G401 (cell line): ENCODE measurements at regions not wholly inside any gene's neighbourhood (a gene's known extent, or its start where the extent isn't known, plus 50 kb on each side); places are given as distances from the start of the nearest gene placed in this dataset.
"Not testable (repeated sequence)": the region's sequence is repeated elsewhere in the genome, so short reads cannot be mapped to it uniquely, and the experiment has no call there.

Source experiments
- DNase-seq: peaks from one replicate; pipeline ENCODE4 v3.0.0-alpha.2; 2015; ENCODE audit warnings: low spot score
- in situ Hi-C: cut with HindIII; loops from 2 replicates; pipeline ENCODE4 v1.10.0; 2016; ENCODE audit warnings: low sequenced_read_pairs, mixed read lengths

DNA sequence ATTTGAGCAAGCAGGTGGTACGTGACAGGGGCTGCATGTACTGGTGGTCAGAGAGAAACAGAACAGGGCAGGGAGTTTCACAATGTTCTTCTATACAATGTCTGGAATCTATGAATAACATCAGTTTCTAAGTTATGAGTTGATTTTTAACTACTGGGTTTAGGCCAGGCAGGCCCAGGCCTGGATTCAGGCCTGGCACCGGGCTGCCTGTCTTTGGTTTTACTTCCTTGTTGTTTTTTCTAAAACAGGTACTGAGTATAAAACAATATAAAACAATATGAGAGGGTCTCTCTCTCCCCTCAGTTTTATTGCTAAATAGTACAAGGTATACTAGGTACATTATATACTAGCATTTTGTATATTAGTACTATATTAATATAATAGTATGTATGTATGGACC lies 742.7 kb upstream of the FAT3 start:
- in situ Hi-C loops, DNase-seq: not testable (repeated sequence)

DNA sequence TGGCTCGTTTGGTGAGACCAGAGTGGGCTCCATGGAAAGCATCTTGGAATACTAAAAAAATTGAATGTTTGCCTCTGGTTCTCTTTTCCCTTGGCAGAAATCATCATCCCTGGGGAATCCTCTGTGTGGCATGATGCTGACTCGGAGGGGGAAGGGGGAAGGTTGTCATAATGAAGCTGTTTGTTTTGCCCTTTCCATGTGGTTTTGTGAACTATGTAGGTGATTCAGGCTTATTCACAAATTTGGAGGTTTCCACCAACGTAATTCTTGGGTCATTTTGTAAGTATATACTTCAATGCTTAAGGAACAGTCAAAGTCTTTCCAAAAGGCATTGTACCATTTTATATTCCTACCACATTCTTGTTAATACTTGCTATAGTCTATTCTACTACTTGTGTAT lies 754.0 kb upstream of the FAT3 start:
- in situ Hi-C loops = no loop called here
- no peak for DNase-seq

DNA sequence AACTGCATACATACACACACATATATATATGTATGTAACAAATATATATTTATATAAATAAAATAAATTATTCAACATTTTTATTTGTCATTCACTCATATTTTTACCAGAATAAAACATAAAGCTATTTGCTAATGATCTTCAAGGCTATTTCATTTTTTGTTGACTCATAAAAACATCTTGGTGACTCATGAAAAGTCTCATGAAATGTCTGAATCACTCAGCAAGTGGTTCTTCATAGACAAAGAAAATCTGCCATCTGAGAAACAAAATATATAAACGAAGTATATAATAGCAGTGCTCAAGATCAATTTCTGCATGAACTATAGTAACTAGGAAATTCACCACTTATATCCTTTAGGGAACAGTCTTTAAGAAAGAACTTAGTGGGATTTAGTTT lies 764.8 kb upstream of the FAT3 start:
- no peak for DNase-seq
- in situ Hi-C loops = no loop called here

DNA sequence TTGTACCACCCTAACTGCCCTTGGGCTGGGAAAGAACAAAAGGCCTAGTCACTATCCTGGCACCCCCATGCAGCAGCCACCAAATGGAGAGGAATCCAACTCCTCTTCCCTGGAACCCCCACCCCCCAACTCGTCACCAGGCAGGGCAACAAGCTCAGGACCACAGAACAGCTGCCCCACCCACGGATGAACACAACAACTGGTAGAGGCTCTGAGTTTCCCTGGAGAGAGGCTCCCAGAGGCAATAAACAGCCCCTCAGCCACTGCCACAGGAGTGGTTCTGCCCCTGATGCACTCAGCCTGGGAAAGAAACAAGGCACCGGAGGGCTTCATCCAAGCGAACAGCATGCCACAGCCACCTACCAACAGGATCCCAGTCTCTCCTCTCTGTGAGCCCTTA lies 778.4 kb upstream of the FAT3 start:
- no peak for DNase-seq
- in situ Hi-C loops = no loop called here

DNA sequence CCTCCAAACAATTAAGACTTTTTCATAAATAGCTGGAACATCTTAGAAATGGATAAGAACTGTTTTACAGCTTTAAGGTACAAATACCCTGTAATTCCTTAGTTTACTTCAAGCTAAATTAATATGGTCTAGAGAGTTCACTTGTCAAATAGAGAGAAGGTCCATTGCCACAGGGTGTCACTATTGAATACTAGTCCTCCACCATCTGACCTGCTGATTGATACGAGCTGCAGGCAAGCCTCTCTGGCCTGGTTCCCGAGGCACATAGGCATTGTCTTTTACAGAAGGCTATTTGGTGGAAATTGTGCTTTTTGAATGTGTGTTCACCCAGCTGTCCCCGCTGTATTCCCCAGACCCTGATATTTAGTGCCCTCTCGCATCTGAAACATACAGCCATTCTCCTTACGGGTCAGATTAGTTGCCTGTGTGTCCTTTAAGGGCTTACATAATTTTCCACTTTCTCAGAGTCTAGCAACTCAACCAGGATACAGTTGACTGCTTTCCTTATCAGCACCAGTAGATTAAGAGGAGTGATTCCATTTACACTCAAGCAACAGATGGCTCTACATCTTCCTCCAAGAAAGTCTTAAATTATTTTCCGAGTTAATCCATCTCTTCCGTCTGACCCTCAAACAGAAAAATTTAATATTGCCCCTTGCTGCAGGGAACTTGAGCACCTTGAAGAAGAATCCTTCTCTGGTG lies 788.8 kb upstream of the FAT3 start:
- in situ Hi-C loops = no loop called here
- no peak for DNase-seq

DNA sequence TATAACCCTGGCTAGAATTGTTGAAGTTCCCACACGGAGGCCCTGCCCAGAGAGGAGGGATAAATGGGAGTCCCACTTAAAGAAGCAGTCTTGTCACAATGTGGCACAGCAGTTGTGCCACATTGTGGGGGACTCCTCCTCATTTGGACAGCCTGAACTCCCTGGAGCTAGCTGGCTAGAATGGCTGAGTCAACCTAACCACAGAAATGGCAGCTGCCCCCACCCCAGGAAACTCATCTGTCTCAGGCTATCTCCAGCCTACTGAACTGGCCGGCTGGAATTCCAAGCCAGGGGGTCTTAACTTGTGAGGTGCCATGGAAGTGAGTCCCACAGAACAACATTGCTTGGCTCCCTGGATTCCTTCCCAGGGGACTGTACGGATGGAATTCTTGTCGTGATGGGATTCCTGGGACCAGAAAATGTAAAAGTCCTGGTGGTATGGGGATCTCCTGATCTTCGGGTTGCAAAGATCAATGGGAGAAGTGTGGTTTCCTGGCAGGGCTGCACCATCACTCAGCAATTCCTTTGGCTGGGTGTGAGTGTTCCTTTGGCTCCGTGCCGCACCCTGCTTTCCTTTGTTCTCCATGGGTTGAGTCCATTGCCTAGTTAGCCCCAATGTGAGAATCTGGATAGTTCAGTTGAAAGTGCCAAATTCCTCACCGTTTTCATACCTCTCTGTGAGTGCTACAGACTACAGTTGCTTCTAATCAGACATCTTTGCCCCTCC lies 791.2 kb upstream of the FAT3 start:
- no peak for DNase-seq
- in situ Hi-C loops = no loop called here

DNA sequence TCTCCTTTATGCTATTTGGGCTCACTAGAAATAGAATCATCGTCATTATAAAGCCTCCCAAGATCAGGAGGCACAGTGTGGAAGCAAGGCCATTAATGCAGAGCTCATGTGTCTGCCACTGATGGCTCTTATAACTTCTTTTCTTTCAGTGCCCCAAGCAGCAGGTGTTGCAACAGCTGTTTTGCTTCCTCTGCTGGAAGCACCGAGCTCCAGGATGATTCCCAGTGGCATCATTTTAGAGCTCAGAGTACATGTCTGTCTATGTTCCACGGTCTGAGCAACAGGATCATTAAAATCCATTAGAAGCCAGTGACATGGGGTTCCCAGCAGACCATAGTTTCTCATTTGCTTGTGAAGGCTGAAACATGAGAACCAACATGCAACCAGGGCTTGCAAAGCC lies 803.0 kb upstream of the FAT3 start:
- DNase-seq = no peak
- in situ Hi-C loops = no loop called here

DNA sequence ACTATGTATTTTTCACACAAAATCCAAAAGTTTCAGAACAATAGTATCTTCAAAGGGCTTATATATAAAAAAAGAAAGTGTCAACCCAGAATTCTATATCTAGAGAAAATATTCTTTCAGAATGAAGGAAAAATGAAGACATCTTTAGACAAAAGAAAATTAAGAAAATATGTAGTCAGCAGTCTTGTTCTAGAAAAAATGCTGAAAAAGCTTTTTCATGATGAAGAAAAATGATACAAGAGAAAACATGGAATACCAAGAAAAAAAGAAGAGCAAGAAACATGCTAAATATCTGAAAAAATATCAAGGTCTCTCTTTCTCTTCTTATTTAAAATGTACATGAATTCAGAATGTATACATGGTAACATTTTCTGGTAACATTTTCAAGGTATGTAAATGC lies 816.8 kb upstream of the FAT3 start:
- no peak for DNase-seq
- in situ Hi-C loops = no loop called here

DNA sequence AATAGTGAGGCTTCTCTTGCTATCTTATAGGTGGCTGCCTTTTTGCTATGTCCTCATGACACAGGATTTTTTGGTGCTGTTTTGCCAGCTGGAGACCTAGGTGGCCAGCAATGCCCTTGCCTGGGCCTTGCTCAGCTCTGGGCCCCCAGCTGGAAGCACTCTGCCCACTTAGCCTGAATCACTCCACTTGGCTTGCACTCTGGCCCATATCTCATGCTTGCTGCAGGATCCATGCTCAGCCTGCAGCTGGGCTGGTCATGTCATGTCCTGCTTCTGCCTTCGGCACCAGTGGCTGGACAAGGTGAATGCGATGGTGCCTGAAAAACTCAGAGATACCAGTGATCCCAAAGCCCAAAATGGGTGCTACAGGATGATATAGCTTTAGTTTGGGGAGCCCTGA lies 818.6 kb upstream of the FAT3 start:
- no peak for DNase-seq
- in situ Hi-C loops = no loop called here

DNA sequence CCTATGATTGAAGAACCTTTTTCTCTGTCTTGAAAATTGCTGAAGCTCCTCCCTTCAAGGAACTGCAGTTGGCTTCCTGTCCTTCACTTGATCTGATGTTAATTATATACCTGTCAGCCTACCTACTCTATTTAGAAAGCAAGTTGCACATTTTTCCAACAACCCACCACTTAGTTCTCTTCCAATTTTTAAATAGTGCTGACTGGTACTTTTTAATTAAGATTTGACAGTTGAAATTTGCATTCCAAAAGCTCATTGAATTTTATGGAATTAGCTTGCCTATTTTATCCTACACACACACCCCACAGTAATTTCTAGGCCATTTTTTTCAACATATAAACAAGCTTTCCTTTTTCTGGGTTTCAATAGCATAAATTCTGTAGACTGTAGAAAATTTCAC lies 820.3 kb upstream of the FAT3 start:
- in situ Hi-C loops = no loop called here
- no peak for DNase-seq

DNA sequence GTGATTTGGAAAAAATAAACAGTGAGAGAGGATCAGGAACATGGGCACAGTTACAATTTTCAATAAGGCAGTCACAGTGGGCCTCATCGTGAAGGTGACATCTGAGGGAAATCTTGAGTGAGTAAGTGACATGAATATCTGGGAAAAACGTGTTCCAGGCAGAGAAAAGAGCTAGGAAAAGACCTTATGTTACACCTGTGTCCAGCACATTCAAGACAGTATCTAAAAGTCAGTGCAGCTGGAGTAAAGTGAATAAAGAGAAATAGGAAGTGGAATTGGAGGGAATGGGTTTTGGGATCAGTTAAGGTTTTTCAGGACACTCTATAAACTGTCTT lies 827.5 kb upstream of the FAT3 start:
- in situ Hi-C loops = no loop called here
- DNase-seq = no peak

DNA sequence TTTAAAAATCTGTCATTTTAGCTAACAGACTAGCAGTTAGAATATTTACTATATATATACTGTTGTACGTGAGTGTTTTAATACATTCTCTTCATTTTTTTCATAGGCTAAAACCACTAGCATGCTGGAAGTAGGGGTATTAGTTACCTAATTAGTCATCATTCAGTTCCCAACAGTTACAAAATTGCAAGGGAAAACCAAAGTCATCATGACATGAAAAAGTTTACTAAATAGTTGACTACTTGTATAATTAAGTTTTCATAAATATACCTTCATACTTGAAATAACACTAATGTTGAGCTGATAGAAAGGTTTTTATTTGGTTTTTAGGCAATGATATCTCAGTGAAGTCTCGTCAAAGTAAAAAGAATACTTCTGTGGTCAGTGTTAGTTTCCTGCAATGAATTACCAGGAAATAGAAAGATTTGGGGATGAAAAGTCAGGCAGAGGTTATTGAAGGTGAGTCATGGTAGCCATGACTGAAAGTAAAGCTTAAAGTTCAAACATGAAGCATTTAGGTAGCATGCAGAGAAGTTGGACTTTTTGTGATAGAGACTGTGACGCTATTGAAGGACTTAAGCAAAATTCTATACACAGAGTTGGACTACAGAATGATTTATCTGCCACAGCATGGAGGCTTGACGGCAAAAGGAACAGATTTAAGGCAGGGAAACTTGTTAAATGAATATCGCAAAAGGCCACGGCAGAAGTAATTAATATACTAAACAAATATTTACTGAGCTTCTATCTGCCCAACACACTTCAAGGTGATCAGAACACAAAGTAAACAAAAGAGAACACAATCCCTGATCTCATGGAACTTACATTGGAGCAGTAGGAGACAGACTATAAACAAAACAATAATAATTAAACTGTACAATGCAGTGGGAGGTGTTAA lies 828.1 kb upstream of the FAT3 start:
- DNase-seq = no peak
- in situ Hi-C loops = no loop called here

DNA sequence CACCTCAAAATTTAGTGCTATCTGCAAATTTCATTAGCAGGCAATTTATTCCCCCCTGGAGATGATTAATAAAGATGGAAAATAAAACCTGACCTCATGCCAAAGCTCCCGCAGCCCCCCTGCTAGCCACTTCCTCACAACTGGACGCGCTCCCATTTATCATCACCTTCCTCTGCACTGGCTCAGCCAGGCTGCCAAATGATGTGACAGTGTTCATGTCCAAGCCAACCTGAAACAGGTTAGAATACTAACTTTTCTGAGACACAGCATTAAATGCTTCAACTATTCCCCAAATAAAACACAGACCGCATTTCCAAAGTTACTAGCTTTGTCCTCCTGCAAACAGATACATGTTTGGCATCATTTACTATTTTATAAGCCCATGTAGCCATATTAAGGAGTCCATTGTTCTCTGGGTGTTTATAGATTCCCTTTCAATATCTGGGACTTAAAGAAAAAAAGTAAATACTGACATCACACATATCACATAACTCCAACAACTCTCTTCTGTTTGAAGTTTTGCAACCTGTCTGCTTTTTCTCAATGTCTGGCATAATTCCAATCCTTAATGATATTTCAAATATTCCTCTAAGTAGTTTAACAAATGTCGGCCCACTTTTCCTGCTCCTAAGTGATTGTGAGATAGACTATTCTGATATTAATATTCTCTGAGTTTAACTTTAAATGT lies 829.7 kb upstream of the FAT3 start:
- in situ Hi-C loops = no loop called here
- DNase-seq = no peak

DNA sequence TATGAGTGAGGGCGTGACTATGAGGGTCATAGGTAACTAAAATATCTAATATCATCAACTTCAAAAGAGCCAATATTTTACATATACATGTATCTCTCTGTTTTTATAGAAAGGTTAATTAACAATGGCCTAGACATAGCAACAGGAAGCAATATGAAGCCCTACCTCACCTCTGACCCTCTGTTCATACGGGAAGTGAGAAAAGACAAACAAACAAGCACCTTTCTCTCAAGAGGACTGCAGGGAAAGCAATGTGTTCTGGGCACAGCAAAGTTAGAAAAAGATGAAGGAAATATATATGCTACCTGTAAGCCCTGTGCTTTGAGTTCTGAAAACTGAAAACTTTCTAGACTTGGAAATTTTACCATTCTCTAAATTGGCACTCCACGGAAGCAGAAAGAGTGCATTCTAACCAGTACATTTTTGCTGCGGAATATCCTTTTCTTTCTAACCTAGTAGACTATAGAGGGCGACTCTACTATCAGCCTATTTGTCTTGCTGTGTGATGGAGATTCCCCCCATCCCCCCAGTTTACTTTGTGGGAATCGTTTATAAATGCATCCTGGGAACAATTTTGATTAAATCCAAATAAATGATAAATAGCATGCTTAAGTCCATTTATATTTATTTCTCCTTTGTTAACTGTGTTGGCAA lies 830.4 kb upstream of the FAT3 start:
- no peak for DNase-seq
- in situ Hi-C loops = no loop called here

DNA sequence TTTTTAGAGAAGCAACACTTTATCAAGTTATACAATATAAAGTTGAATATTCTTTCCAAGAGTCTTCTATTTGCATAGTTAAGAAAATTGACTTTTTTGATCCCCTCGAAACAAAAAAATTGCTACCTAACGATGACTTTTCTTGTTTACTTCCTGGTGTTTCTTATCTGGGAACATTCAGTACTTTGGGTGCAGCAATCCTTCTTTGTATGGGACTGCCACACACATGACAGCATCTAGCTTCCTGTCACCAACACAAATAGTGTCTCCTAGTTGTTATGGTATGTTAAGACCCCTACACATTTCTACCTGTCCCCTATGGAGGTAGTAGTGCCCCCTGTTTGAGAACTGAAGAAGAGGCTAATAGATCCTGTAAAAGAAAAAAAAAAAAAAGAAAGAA lies 841.7 kb upstream of the FAT3 start:
- DNase-seq = no peak
- in situ Hi-C loops = no loop called here

DNA sequence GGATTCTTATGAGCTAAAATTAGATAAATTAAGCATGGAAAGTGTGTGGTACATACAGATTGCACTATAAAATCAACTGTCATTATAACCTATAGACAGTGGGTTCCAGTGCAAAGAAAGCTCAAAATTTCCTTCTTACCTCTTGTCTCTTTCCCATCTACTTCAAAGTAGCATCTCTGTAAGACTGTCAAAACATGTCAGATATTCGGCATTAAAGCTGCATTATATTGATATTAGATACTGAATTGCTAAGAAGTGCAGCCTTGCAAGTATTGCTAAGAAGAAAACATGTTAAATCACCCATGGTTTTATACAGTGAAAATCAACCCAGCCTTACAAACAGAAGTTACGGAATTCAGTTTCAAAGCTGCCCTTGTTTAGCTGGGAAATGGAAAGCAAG lies 849.8 kb upstream of the FAT3 start:
- DNase-seq = no peak
- in situ Hi-C loops = no loop called here

DNA sequence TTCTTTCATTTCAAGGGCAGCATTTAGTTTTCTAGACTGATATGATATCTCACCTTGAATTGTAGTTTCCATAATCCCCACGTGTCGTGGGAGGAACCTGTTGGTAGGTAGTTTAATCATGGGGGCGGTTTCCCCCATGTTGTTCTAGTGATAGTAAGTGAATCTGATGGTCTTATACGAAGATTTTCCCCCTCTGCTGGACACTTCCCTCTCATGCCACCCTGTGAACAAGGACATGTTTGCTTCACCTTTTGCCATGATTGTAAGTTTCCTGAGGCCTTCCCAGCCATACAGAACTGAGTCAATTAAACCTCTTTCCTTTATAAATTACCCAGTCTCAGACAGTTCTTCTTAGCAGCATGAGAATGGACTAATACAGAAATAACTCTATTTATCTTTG lies 851.1 kb upstream of the FAT3 start:
- no peak for DNase-seq
- in situ Hi-C loops = no loop called here

DNA sequence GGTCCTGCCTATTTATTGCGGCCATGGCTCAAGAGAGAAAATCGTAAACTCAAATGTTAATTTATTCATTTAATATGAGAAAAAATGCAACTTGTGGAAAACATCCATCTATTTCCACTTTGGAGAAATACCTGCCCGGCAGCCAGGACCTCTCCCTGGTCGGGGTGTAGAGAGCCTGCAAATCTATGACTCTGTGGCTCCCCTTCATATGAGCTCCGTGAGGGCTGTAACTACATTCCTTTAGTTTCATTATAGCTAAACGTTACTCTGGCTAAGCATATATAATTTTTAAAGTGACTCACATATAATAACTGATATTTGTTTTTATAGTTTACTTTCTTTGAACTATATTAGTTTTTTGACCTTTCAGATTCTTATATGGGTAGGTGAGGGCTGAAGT lies 857.8 kb upstream of the FAT3 start:
- in situ Hi-C loops = no loop called here

DNA sequence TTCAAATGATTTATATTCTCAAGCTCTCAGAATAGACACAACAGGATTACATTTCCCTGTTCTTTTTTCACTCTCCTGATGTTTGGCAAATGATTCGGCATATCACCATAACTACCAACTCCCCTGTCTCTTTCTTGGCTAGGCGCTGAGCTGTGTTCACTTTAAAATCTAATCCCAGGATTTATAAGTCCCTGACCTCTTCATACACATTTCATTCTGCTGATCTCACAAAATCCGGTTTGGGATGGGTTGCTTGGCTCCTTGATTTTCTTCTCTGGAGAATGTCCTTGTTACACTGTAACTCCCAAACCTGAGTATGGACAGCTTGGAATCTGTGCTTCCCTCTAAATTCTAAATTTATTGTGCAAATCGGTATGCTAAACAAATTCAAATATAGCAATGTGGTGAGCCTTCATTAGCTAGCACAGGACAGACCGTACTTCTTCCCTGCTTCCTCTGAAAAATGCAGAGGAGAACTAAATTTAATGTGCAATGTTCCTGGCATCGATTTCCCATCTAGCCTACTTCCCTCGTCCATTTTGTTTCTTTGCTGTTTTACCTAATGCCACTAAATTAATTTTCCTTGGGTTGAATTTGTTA lies 858.5 kb upstream of the FAT3 start:
- DNase-seq = no peak
- in situ Hi-C loops = no loop called here

More for the DNA sequence above, 857.8 kb upstream of the FAT3 start:
- DNase-seq = no peak
